Activated CD8-positive, alpha-beta memory T cell treated with anti-CD3 and anti-CD28 coated beads for 36 hours (primary cell): ENCODE measurements at regions not wholly inside any gene's neighbourhood (a gene's known extent, or its start where the extent isn't known, plus 50 kb on each side); places are given as distances from the start of the nearest gene placed in this dataset.

Source experiments
- CTCF ChIA-PET: fragments of 350-600 bp; sonication (Branson Sonifier 250); formaldehyde crosslinking; loops from one replicate; lab custom pipeline; 2021; ENCODE audit warnings: antibody characterized with exemption; lab: Charles Lee
- POLR2A ChIA-PET: fragments of 350-600 bp; sonication (Branson Sonifier 250); formaldehyde crosslinking; loops from one replicate; lab custom pipeline; 2021; ENCODE audit warnings: antibody characterized with exemption; lab: Charles Lee

- ChIA-PET CTCF (no interaction called here), POLR2A (no interaction called here)
Observed at GRCh38 chr5:66302344-66302743, 158.2 kb downstream of the SREK1 start.

GRCh38 chr5:66306105-66306843 is 162.2 kb downstream of the SREK1 start:
- CTCF ChIA-PET, result interaction anchor here (0.5 to 2.5 kb wide), 16 partner anchors 15 to 509 kb away, joined by 3 to 18 read pairs (median 3); no protein-coding TSS in a partner anchor
- POLR2A ChIA-PET, result no interaction called here

GRCh38 chr5:66306844-66307315 is 162.8 kb downstream of the SREK1 start:
- CTCF ChIA-PET, result interaction anchor here (0.7 to 2.5 kb wide), 11 partner anchors 19 to 508 kb away, joined by 3 to 18 read pairs (median 3); no protein-coding TSS in a partner anchor
- POLR2A ChIA-PET, result no interaction called here

GRCh38 chr5:66307647-66308241 is 163.6 kb downstream of the SREK1 start:
- POLR2A ChIA-PET, result no interaction called here

GRCh38 chr5:66312266-66312665 is 168.2 kb downstream of the SREK1 start:
- ChIA-PET POLR2A (no interaction called here), CTCF (no interaction called here)

More at GRCh38 chr5:66307647-66308241, 163.6 kb downstream of the SREK1 start:
- CTCF ChIA-PET, result interaction anchor here (0.6 to 2.5 kb wide), 7 partner anchors 31 to 557 kb away, joined by 3 to 18 read pairs (median 3); no protein-coding TSS in a partner anchor

GRCh38 chr5:66315784-66316183 is 171.7 kb downstream of the SREK1 start:
- ChIA-PET CTCF (no interaction called here), POLR2A (no interaction called here)

GRCh38 chr5:66322786-66323528 is 178.9 kb downstream of the SREK1 start:
- CTCF ChIA-PET, result interaction anchor here (0.7 to 1.7 kb wide), 3 partner anchors 10 to 22 kb away, joined by 3 to 4 read pairs (median 3); no protein-coding TSS in a partner anchor
- POLR2A ChIA-PET, result no interaction called here

- ChIA-PET POLR2A (no interaction called here), CTCF (interaction anchor here (0.7 to 1.7 kb wide), 3 partner anchors 10 to 22 kb away, joined by 3 to 4 read pairs (median 3); no protein-coding TSS in a partner anchor)
Observed at GRCh38 chr5:66323529-66323895, 179.4 kb downstream of the SREK1 start.

GRCh38 chr5:66324357-66324756 is 180.3 kb downstream of the SREK1 start:
- ChIA-PET CTCF (no interaction called here), POLR2A (no interaction called here)

- POLR2A ChIA-PET, result no interaction called here
- CTCF ChIA-PET, result interaction anchor here (1.8 kb wide), 1 partner anchor 20 kb away, joined by 4 read pairs; no protein-coding TSS in a partner anchor
Observed at GRCh38 chr5:66326276-66326675, 182.2 kb downstream of the SREK1 start.

GRCh38 chr5:66327008-66327407 is 182.9 kb downstream of the SREK1 start:
- POLR2A ChIA-PET, result no interaction called here
- CTCF ChIA-PET, result no interaction called here

- POLR2A ChIA-PET, result no interaction called here
- CTCF ChIA-PET, result no interaction called here
Observed at GRCh38 chr5:66329078-66329477, 185.0 kb downstream of the SREK1 start.

- CTCF ChIA-PET, result interaction anchor here (1.1 kb wide), 1 partner anchor 27 kb away, joined by 3 read pairs; no protein-coding TSS in a partner anchor
- POLR2A ChIA-PET, result no interaction called here
Observed at GRCh38 chr5:66333192-66333591, 189.1 kb downstream of the SREK1 start.

- CTCF ChIA-PET, result no interaction called here
- POLR2A ChIA-PET, result no interaction called here
Observed at GRCh38 chr5:66337626-66338226, 193.6 kb downstream of the SREK1 start.

- POLR2A ChIA-PET, result no interaction called here
- CTCF ChIA-PET, result interaction anchor here (0.7 kb wide), 2 partner anchors 31 to 964 kb away, joined by 3 read pairs; no protein-coding TSS in a partner anchor
Observed at GRCh38 chr5:66338828-66339227, 194.7 kb downstream of the SREK1 start.

GRCh38 chr5:66339896-66340295 is 195.8 kb downstream of the SREK1 start:
- ChIA-PET CTCF (no interaction called here), POLR2A (no interaction called here)

GRCh38 chr5:66340786-66341185 is 196.7 kb downstream of the SREK1 start:
- CTCF ChIA-PET, result no interaction called here
- POLR2A ChIA-PET, result no interaction called here

- ChIA-PET POLR2A (no interaction called here), CTCF (no interaction called here)
Observed at GRCh38 chr5:66342341-66342880, 198.3 kb downstream of the SREK1 start.
